ENCODE measurements at regions not wholly inside any gene's neighbourhood (a gene's known extent, or its start where the extent isn't known, plus 50 kb on each side); places are given as distances from the start of the nearest gene placed in this dataset.
A peak's percentile ranks its signal among the peaks of the same experiment; 100 is the strongest.
"Not testable (repeated sequence)": the region's sequence is repeated elsewhere in the genome, so short reads cannot be mapped to it uniquely, and the experiment has no call there.

GRCh38 chr20:29086938-29087337, 2170.5 kb upstream of the DEFB115 start:
- TF ChIP-seq CTCF (IDR thresholded peaks at IDR 0.05; ENCODE audit: insufficient read depth, low read depth, low read length, missing control alignments), result no peak
- no peak for DNase-seq (ENCODE audit: low read depth)
- no peak overlapping the region for H3K4me3 ChIP-seq (ENCODE audit: low read depth, low read length)

GRCh38 chr20:29087887-29088286, 2169.6 kb upstream of the DEFB115 start:
- H3K4me3 ChIP-seq (ENCODE audit: low read depth, low read length); DNase-seq (ENCODE audit: low read depth): not testable (repeated sequence)

GRCh38 chr20:29088472-29088871, 2169.0 kb upstream of the DEFB115 start:
- H3K4me3 ChIP-seq (ENCODE audit: low read depth, low read length), result not testable (repeated sequence)
- DNase-seq (ENCODE audit: low read depth), result peak; percentile 11

- not testable (repeated sequence) for H3K4me3 ChIP-seq (ENCODE audit: low read depth, low read length); DNase-seq (ENCODE audit: low read depth)
These were observed 2168.1 kb upstream of the DEFB115 start for GRCh38 chr20:29089409-29089808.

- not testable (repeated sequence) for DNase-seq (ENCODE audit: low read depth); H3K4me3 ChIP-seq (ENCODE audit: low read depth, low read length)
These were observed 2163.5 kb upstream of the DEFB115 start for GRCh38 chr20:29093958-29094357.

GRCh38 chr20:29096695-29097094, 2160.8 kb upstream of the DEFB115 start:
- not testable (repeated sequence) for DNase-seq (ENCODE audit: low read depth); H3K4me3 ChIP-seq (ENCODE audit: low read depth, low read length)

GRCh38 chr20:29107884-29108283, 2149.6 kb upstream of the DEFB115 start:
- H3K4me3 ChIP-seq (ENCODE audit: low read depth, low read length); DNase-seq (ENCODE audit: low read depth): not testable (repeated sequence)

- H3K4me3 ChIP-seq (ENCODE audit: low read depth, low read length); DNase-seq (ENCODE audit: low read depth): not testable (repeated sequence)
These were observed 2148.1 kb upstream of the DEFB115 start for GRCh38 chr20:29109386-29109785.

GRCh38 chr20:29115097-29115496, 2142.4 kb upstream of the DEFB115 start:
- not testable (repeated sequence) for H3K4me3 ChIP-seq (ENCODE audit: low read depth, low read length); DNase-seq (ENCODE audit: low read depth)

GRCh38 chr20:29119141-29119540, 2138.3 kb upstream of the DEFB115 start:
- no peak overlapping the region for H3K4me3 ChIP-seq (ENCODE audit: low read depth, low read length)
- TF ChIP-seq CTCF (IDR thresholded peaks at IDR 0.05; ENCODE audit: insufficient read depth, low read depth, low read length, missing control alignments), result no peak
- DNase-seq (ENCODE audit: low read depth), result no peak

- DNase-seq (ENCODE audit: low read depth); H3K4me3 ChIP-seq (ENCODE audit: low read depth, low read length): not testable (repeated sequence)
These were observed 2137.8 kb upstream of the DEFB115 start for GRCh38 chr20:29119684-29120083.

GRCh38 chr20:29120088-29120487, 2137.4 kb upstream of the DEFB115 start:
- not testable (repeated sequence) for H3K4me3 ChIP-seq (ENCODE audit: low read depth, low read length); DNase-seq (ENCODE audit: low read depth)

- not testable (repeated sequence) for DNase-seq (ENCODE audit: low read depth); H3K4me3 ChIP-seq (ENCODE audit: low read depth, low read length)
These were observed 2136.9 kb upstream of the DEFB115 start for GRCh38 chr20:29120575-29120974.

- DNase-seq (ENCODE audit: low read depth); H3K4me3 ChIP-seq (ENCODE audit: low read depth, low read length): not testable (repeated sequence)
These were observed 2134.7 kb upstream of the DEFB115 start for GRCh38 chr20:29122784-29123183.
